ENCODE measurements at regions not wholly inside any gene's neighbourhood (a gene's known extent, or its start where the extent isn't known, plus 50 kb on each side); places are given as distances from the start of the nearest gene placed in this dataset.
"Not testable (repeated sequence)": the region's sequence is repeated elsewhere in the genome, so short reads cannot be mapped to it uniquely, and the experiment has no call there.

- DNase-seq = no peak
Measured at GRCh38 chr11:22567759-22568158, 57.9 kb downstream of the FANCF start.

DNA sequence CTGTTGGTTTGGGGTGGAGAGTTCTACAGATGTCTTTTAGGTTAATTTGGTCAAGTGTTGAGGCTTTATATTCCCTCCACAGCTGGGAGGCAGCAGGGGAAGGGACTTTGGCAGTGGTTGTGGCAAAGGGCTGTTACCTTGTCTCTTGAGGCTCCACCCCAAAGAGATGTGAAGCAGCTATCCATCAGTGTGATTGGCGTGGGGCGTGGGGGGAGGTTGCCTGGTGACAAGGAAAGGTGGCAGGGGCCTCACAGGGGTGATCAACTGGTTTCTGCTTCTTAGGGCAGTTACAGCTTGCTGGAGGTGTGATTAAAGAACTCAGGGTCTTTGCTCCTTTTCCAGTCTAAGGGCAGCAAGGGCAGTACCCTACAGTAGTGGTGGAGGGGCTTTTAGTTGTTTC is 59.3 kb downstream of the FANCF start:
- DNase-seq = no peak

- DNase-seq = no peak
Measured at GRCh38 chr11:22561283-22561682, 64.3 kb downstream of the FANCF start.

GRCh38 chr11:22559416-22559815 is 66.2 kb downstream of the FANCF start:
- DNase-seq = no peak

DNA sequence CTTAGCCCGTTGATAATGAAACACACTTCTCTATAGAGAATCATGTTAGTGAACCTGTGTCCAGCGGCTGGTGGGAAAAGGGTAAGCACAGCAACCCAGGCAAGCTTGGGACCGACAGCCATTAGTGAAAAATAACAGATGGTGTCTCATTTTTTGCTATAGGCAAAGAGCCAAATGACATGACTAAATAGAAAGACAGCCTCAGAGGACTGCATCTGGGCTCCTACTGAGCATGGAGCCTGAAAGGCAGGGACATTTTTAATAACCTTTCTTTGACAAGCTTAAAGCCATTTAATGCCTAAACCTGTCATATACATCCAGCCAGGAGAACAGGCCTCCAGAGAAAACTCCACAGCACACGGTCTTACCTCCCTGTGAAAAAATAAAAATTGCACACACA is 67.0 kb downstream of the FANCF start:
- DNase-seq = no peak

DNA sequence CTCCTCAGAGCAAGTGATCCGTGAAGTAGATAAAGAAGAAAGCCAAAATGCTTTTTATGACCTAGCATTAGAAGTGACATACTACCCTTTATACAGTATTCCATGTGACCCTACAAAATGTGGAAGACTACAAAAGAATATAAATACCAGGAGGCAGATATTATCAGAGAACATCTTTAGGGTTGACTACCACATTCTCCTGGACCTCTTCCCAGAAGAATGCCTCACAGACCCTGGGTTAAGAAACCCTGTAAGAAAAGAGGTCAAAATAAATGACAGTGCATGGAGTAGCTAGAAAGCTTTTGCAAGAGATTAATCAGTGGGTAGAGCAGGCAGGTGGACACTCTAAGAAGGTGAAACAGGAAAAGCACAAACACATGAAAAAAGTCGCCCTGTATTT is 69.2 kb downstream of the FANCF start:
- DNase-seq = no peak

DNA sequence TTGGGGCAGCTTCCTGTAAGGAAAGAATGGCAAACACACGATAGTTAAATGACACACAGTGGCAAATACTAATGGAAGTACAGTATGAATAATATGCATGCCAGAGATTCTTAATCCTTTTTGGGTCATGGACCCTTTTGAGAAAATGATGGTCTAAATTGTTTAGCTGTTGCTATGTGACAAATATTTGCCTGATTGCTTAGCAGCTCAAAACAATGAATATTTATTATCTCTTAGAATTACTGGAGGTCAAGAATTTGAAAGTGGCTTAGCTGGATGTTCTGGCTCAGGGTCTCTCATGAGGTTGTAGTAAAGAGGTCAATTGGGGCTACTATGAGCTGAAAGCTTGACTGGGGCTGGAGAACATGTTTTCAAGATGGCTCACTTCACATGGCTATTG is 69.7 kb downstream of the FANCF start:
- no peak for DNase-seq

DNA sequence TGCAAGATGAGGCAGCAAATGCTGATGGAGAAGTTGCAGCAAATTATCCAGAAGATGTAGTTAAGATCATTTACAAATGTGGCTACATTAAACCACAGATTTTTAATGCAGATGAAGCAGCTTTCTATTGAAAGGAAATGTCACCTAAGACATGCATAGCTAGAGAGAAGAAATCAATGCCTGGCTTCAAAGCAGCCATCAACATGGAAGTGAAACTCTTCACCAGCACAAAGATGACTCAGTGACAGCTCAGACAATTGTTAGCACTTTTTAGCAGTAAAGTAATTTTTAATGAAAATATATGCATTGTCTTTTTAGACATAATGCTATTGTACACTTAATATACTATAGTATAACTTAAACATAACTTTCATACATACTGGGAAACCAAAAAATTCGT is 71.4 kb downstream of the FANCF start:
- no peak for DNase-seq

GRCh38 chr11:22552885-22553284 is 72.7 kb downstream of the FANCF start:
- no peak for DNase-seq

DNA sequence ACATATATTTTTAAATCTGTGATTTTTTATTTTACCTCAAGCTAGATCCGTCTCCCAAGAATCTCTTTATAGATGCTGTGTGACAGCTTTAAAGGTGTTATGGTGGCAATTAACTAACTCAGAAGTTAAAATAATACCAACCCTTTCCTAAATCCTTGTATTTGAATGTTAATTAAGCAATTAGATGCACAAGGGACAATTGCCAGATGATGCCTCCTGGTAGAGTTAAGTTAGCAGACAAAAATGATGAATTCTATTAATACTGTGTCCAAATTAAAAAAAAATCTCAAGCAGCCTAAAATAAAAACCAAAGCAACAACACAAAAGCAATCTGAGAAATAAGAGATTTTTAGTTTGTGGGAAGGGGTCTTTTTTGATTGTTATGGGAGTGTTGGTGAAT is 78.9 kb downstream of the FANCF start:
- DNase-seq = no peak

GRCh38 chr11:22543261-22543660 is 82.4 kb downstream of the FANCF start:
- DNase-seq = no peak

GRCh38 chr11:22539821-22540256 is 85.8 kb downstream of the FANCF start:
- DNase-seq = peak; percentile 5

- DNase-seq = no peak
Measured at GRCh38 chr11:22536071-22536470, 89.6 kb downstream of the FANCF start.

- DNase-seq = not testable (repeated sequence)
Measured at GRCh38 chr11:22528612-22529429, 96.8 kb downstream of the FANCF start.

DNA sequence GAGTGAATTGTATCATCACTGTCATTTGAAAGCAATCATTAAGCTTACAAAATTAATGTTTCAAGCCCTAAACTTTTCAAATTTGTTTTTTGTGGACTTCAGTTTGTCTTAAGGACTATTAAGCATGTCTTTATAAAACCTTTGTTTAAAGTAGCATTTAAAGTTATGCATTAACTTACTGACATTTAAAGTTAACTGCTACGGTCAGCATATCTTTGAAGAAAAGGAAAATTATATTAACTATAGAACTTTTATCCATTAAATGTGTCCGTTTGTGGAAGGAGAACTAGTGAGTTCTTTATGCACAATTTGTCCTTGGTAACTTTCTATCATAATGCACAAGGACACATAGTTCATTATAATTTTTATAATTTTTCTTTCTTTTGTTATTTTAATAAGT is 103.4 kb downstream of the FANCF start:
- DNase-seq = no peak

DNA sequence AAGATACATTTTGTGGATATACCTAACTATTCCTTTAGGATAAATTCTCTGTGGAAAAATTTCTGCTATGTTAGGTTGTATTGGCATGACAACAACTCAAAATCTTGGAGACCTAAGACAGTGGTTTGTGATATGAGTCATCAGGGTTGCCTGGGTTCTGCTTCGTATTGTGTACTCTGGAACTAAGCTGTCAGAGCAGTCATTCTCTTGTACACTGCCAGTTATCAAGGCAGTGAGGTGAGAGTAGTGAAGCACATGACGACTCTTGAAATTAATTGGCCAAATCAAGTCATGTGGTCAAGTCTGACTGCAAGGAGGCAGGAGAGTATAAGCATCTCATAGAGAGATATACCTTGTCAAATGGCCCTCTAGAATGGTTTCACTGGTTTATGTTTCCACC is 104.4 kb downstream of the FANCF start:
- no peak for DNase-seq

GRCh38 chr11:22520521-22520920 is 105.1 kb downstream of the FANCF start:
- DNase-seq = no peak

DNA sequence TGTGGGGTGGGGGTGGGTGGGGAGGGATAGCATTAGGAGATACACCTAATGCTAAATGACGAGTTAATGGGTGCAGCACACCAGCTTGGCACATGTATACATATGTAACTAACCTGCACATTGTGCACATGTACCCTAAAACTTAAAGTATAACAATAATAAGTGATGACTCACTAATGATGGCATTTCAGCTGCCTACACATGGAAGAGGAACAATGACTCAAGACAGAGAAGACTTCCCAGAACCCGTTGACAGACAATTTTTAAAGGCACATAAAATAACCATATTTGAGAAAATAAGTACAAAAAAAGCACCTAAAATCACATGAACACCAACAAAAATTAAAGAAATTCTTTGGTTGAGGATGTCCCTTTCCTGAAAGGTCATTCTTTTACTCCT is 107.3 kb downstream of the FANCF start:
- not testable (repeated sequence) for DNase-seq

- DNase-seq = no peak
Measured at GRCh38 chr11:22516111-22516510, 109.5 kb downstream of the FANCF start.

- DNase-seq = no peak
Measured at GRCh38 chr11:22512457-22512856, 113.2 kb downstream of the FANCF start.

- no peak for DNase-seq
Measured at GRCh38 chr11:22510741-22511140, 114.9 kb downstream of the FANCF start.

DNA sequence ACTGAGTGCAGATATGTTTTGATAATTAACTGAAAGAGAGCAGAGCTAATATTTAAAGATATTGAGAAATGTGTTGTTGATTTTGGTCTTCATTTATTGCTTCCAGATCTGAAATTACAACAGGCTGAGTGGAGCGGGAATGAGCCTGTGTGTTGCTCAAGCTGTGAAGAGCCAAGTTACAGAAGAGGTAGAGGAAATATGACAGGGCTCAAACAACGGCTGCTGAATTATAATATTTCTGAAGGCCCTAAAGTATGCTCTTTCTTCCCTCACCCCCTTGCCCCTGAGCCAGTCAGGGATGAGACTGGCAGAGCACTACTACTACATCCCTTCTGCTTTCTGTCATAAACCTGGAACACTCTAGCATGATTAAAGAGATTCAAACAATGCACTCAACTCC is 115.6 kb downstream of the FANCF start:
- DNase-seq = no peak

- no peak for DNase-seq
Measured at GRCh38 chr11:22508665-22509064, 117.0 kb downstream of the FANCF start.

- DNase-seq = no peak
Measured at GRCh38 chr11:22497474-22497873, 128.1 kb downstream of the FANCF start.

GRCh38 chr11:22491555-22492225 is 133.9 kb downstream of the FANCF start:
- no peak for DNase-seq

Data from hematopoietic multipotent progenitor cell treated with erythropoietin and hydrocortisone succinate and interleukin-3 and kit ligand, for 6 days (in vitro differentiated cells).